Loucy (cell line): ENCODE measurements at regions not wholly inside any gene's neighbourhood (a gene's known extent, or its start where the extent isn't known, plus 50 kb on each side); places are given as distances from the start of the nearest gene placed in this dataset.
"Not testable (repeated sequence)": the region's sequence is repeated elsewhere in the genome, so short reads cannot be mapped to it uniquely, and the experiment has no call there.

Experiments used
- H2AFZ ChIP-seq: fragments of 200-600 bp; sonication (generic); 2 replicates; pipeline ENCODE4 v1.6.0; 2016; ENCODE audit warnings: antibody characterized with exemption, mild to moderate bottlenecking, low read length, moderate library complexity
- H3F3A ChIP-seq: fragments of 200-600 bp; 2 replicates; pipeline ENCODE4 v1.6.0; 2016; ENCODE audit warnings: antibody characterized with exemption, low read depth, mild to moderate bottlenecking
- H3K27me3 ChIP-seq: fragments of 200-600 bp; sonication (generic); 2 replicates; pipeline ENCODE4 v1.6.1; 2014; ENCODE audit warnings: low read length, mild to moderate bottlenecking; ENCODE audit not compliant: insufficient read depth, poor library complexity, severe bottlenecking
- H3K36me3 ChIP-seq: fragments of 200-600 bp; sonication (generic); 2 replicates; pipeline ENCODE4 v1.6.1; 2016; ENCODE audit warnings: low read length; ENCODE audit not compliant: insufficient read depth
- H3K4me1 ChIP-seq: fragments of 200-600 bp; sonication (generic); 2 replicates; pipeline ENCODE4 v1.5.1; 2014; ENCODE audit warnings: low read length, mild to moderate bottlenecking; ENCODE audit not compliant: insufficient read depth, poor library complexity, severe bottlenecking
- H3K4me2 ChIP-seq: fragments of 200-600 bp; sonication (generic); 2 replicates; pipeline ENCODE4 v1.6.0; 2014; ENCODE audit warnings: antibody characterized with exemption, low read length, low read depth, mild to moderate bottlenecking; ENCODE audit not compliant: poor library complexity, severe bottlenecking
- H3K4me3 ChIP-seq: fragments of 200-600 bp; sonication (generic); 2 replicates; pipeline ENCODE4 v1.5.1; 2014; ENCODE audit warnings: low read length, mild to moderate bottlenecking, mixed read lengths; ENCODE audit not compliant: poor library complexity, severe bottlenecking
- H3K79me2 ChIP-seq: fragments of 200-600 bp; sonication (generic); 2 replicates; pipeline ENCODE4 v1.6.1; 2014; ENCODE audit warnings: low read length; ENCODE audit not compliant: insufficient read depth
- H3K9ac ChIP-seq: fragments of 200-600 bp; sonication (generic); 2 replicates; pipeline ENCODE4 v1.6.0; 2014; ENCODE audit warnings: mild to moderate bottlenecking, low read depth, low read length, moderate library complexity; ENCODE audit not compliant: poor library complexity, severe bottlenecking
- H3K9me2 ChIP-seq: fragments of 200-600 bp; sonication (generic); replicated peaks from 2 replicates; pipeline ENCODE4 v1.6.1; 2016; ENCODE audit warnings: low read depth, low read length, mixed read lengths
- H3K9me3 ChIP-seq: fragments of 200-600 bp; sonication (generic); 2 replicates; pipeline ENCODE4 v1.6.1; 2014; ENCODE audit warnings: mild to moderate bottlenecking, antibody characterized with exemption, low read length, low read depth; ENCODE audit not compliant: insufficient read depth
- H4K20me1 ChIP-seq: fragments of 200-600 bp; sonication (generic); 2 replicates; pipeline ENCODE4 v1.6.0; 2014; ENCODE audit warnings: antibody characterized with exemption, low read length, mild to moderate bottlenecking; ENCODE audit not compliant: insufficient read depth, poor library complexity, severe bottlenecking
- CTCF ChIP-seq: fragments of 200-600 bp; sonication (generic); conservative IDR thresholded peaks from 2 replicates; pipeline ENCODE4 v1.5.1; 2014; ENCODE audit warnings: mild to moderate bottlenecking, antibody characterized with exemption, low read length
- EZH2phosphoT487 ChIP-seq: fragments of 200-600 bp; IDR thresholded peaks from 2 replicates; pipeline ENCODE4 v1.6.1; 2018; ENCODE audit warnings: antibody characterized with exemption, mild to moderate bottlenecking, moderate library complexity, borderline replicate concordance

- no peaks in the 10 kb centered on the region for H3K9me2 ChIP-seq
- no peaks in the 10 kb centered on the region for H3F3A ChIP-seq
- H3K4me3 ChIP-seq = no peak overlapping the region
- no peaks in the 10 kb centered on the region for H3K4me1 ChIP-seq
- H2AFZ ChIP-seq = no peak overlapping the region
- H3K9ac ChIP-seq = no peak overlapping the region
- no peaks in the 10 kb centered on the region for H3K79me2 ChIP-seq
- TF ChIP-seq EZH2phosphoT487 = no peak
- TF ChIP-seq CTCF = no peak
- no peak overlapping the region for H3K4me2 ChIP-seq
- H3K36me3 ChIP-seq = no peaks in the 10 kb centered on the region
- no peaks in the 10 kb centered on the region for H3K27me3 ChIP-seq
- H3K9me3 ChIP-seq = no peaks in the 10 kb centered on the region
- H4K20me1 ChIP-seq = no peaks in the 10 kb centered on the region
These were observed 139.7 kb downstream of the SMIM20 start for GRCh38 chr4:26053761-26054160.

- Histone ChIP-seq H3K27me3 (no peaks in the 10 kb centered on the region), H3K4me2 (no peak overlapping the region), H3K36me3 (no peaks in the 10 kb centered on the region), H3K9ac (no peak overlapping the region), H2AFZ (no peak overlapping the region), H4K20me1 (no peaks in the 10 kb centered on the region), H3F3A (no peaks in the 10 kb centered on the region), H3K9me3 (no peaks in the 10 kb centered on the region), H3K4me3 (no peak overlapping the region), H3K9me2 (no peaks in the 10 kb centered on the region), H3K79me2 (no peaks in the 10 kb centered on the region), H3K4me1 (no peaks in the 10 kb centered on the region)
- no peak for TF ChIP-seq EZH2phosphoT487
- no peak; the same call in 1 of the 2 replicates for TF ChIP-seq CTCF
These were observed 141.8 kb downstream of the SMIM20 start for GRCh38 chr4:26055855-26056254.

GRCh38 chr4:26056406-26056805 lies 142.4 kb downstream of the SMIM20 start:
- no peaks in the 10 kb centered on the region for H4K20me1 ChIP-seq

GRCh38 chr4:26057839-26058238 lies 143.8 kb downstream of the SMIM20 start:
- H3K79me2 ChIP-seq, H4K20me1 ChIP-seq, H3K36me3 ChIP-seq, H3K4me1 ChIP-seq, H3K4me2 ChIP-seq, H3K9me3 ChIP-seq, H3K9ac ChIP-seq, H2AFZ ChIP-seq, H3K9me2 ChIP-seq, H3K4me3 ChIP-seq, H3K27me3 ChIP-seq, H3F3A ChIP-seq: not testable (repeated sequence)

More at GRCh38 chr4:26056406-26056805, 142.4 kb downstream of the SMIM20 start:
- no peak overlapping the region for H2AFZ ChIP-seq
- no peaks in the 10 kb centered on the region for H3K4me1 ChIP-seq
- H3K36me3 ChIP-seq = no peaks in the 10 kb centered on the region
- H3K4me2 ChIP-seq = no peak overlapping the region
- H3K4me3 ChIP-seq = no peak overlapping the region
- no peaks in the 10 kb centered on the region for H3K79me2 ChIP-seq
- H3K9ac ChIP-seq = no peak overlapping the region
- no peaks in the 10 kb centered on the region for H3K9me3 ChIP-seq
- no peaks in the 10 kb centered on the region for H3K27me3 ChIP-seq
- TF ChIP-seq EZH2phosphoT487 = no peak
- TF ChIP-seq CTCF = no peak
- no peaks in the 10 kb centered on the region for H3K9me2 ChIP-seq
- H3F3A ChIP-seq = no peaks in the 10 kb centered on the region
